NCI-H526 treated with DMSO at 0.1 percent for 48 hours (cell line): ENCODE measurements at regions not wholly inside any gene's neighbourhood (a gene's known extent, or its start where the extent isn't known, plus 50 kb on each side); places are given as distances from the start of the nearest gene placed in this dataset.
A peak's percentile ranks its signal among the peaks of the same experiment; 100 is the strongest.
"Not testable (repeated sequence)": the region's sequence is repeated elsewhere in the genome, so short reads cannot be mapped to it uniquely, and the experiment has no call there.

Experiments used
- DNase-seq: peaks from one replicate; lab custom pipeline; 2025; lab: John Stamatoyannopoulos, UW

DNA sequence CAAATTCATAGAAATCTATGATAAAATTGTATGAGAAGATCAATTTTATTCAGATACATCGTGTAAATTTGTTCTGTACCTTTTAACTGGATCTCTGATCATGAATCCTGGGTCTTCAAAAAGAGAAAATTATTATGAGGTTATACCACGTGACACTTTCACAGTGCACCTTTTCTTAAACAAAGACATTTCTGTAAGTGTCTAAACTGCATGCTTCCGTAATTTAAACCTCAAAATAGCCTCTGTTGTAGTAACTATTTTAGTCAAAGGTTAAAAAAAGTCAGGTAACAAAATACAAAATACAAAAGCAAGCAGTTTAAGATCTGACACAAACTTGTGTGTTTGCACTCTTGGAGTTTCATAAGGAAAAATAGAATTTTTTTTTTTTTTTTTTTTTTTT is 171.3 kb downstream of the SPIN4 start:
- DNase-seq = not testable (repeated sequence)

DNA sequence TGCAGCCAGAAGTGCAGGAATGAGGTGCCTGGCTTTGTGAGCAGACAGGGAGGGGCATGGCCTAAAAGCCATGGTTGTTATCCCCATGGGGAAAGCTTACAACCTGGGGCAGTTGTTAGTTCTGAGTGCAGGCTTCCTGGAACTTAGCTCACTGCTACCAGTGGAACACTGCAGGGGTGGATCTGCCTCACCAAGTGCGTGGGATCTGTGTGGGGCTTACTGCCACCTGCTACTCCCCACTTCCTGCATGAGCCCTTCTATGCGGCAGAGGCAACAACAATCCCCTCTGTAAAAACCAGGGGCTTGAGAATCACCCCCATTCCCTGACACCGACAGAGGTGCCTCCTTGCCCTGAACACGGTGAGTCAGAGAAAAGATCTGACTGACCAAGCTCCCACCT is 174.6 kb downstream of the SPIN4 start:
- not testable (repeated sequence) for DNase-seq

DNA sequence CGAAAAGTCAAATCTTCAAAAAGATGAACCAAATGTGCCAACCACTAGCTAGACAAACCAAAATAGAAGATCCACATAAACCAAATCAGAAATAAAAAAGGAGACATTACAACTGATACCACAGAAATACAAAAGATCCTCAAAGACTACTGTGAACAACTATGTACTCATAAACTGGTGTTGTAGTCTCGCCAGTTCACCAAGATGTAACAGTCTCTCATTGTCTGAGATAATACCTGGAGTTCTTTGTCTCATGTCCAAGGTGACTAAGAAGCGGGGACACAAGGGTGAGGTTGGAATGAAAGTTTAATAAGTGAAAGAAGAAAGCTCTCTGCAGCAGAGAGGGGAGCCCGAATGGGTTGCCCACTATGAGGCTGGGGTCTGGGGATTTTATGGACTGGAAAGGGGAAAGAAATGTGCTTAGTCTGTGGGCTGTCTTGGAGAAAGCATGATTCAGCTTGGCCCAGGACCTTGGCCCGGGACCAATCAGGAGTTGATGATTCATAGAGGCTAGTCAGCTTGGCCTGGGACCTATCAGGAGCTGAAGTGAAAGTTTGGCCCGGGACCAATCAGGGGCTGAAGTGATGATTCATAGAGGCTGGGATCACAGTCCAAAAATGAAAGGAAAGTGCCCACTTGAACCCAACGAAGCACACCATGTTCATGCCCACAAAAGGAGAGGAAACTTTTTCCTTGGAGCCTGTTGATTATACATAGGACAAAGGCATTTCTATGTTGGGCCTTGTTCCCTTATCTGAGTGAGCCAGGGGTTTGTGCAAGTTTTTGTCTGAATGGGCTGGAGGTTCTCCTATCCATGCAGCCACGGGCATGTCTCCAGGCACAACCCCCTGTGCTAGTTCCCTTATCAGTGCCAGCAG is 177.1 kb downstream of the SPIN4 start:
- DNase-seq = not testable (repeated sequence)

GRCh38 chrX:63169416-63169815 is 181.7 kb downstream of the SPIN4 start:
- not testable (repeated sequence) for DNase-seq

GRCh38 chrX:63168949-63169348 is 182.2 kb downstream of the SPIN4 start:
- not testable (repeated sequence) for DNase-seq

DNA sequence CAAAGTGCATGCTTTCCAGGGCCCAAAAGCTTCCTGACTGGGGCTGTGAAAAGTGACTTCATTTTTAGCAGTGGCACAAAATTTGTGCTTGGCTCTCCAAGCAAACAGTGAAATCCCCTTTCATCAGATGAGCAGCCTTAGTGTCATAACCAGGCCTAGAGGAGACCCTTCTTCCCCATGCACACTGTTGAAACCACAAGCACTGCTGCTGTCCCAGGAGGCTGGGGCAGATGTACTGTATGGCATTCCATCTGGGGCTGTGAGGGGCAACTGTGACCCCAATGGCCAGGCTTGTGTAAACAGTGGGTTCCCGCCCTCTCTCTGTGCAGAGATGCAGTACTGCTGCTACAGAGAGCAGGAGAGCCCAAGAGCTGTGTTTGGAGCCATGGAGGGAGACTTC is 184.1 kb downstream of the SPIN4 start:
- DNase-seq = not testable (repeated sequence)

- not testable (repeated sequence) for DNase-seq
Observed at GRCh38 chrX:63160994-63161393, 190.1 kb downstream of the SPIN4 start.

- not testable (repeated sequence) for DNase-seq
Observed at GRCh38 chrX:63160340-63160739, 190.8 kb downstream of the SPIN4 start.

GRCh38 chrX:63145526-63145925 is 205.6 kb downstream of the SPIN4 start:
- not testable (repeated sequence) for DNase-seq

GRCh38 chrX:63142588-63142987 is 208.5 kb downstream of the SPIN4 start:
- not testable (repeated sequence) for DNase-seq

DNA sequence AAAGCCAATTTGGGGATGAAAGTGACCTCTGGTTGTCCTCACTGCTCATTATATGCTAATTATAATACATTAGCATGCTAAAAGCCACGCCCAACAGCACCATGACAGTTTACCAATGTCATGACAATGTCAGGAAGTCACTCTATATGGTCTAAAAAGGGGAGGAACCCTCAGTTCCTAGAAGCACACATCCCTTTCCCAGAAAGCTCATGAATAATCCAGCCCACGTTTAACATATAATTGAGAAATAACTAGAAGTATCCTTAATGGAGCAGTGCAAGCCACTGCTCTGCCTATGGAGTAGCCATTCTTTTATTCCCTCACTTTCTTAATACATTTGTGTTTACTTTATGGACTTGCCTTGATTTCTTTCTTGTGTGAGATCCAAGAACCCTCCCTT is 215.3 kb downstream of the SPIN4 start:
- DNase-seq = not testable (repeated sequence)

DNA sequence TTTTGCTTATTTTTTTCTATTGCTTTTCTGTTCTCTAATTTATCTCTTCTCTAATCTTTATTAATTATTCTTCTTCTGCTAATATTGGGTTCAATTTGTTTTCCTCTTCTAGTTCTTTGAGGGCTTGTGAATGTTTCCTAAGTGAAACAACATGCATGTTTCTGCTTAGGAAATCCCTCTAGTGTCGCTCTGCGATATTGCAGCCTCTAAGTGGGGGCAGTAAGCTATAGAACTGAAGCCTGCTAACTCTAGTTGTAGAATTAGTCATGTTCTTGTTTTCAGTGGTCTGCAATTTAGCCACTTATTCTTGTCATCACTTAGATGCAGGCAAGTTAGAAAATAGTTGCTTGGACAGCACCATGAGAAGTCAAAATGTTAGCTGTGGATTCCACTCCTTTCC is 222.6 kb downstream of the SPIN4 start:
- peak; percentile 8 for DNase-seq

GRCh38 chrX:63115196-63115595 is 235.9 kb downstream of the SPIN4 start:
- no peak for DNase-seq

DNA sequence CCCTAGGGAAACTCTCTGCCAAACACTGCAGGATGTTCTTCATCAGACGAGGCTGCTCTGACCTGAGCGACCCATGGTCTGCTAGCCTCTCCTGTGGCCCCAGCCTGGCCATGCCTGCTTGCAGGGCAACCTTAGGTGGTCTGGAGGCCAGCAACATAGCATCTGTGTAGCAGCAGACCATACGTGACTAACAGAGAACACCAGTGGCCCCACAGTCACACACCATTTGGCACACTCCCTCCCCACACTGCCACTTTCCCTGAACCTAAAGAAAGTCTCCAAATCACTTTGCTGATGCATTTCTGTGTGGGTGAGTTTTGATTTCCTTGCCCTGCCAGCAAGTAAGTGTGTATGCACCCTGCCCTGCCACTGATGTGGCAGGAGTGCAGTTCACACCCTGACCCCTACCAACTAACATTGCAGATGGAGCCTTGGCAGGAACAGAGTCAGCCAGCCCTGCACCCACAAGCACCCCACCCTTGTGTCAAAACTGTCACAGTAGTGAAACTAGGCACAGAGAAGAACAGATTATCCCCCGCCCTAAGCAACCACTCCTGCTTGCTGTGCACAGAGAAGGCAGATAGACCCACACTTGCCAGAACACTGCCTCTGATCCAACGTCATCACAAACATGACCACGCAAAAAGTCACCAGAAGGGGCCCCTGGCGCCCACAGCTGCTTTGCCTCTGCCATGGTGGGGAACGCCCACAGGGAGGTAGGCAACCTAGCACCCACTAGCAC is 249.1 kb downstream of the SPIN4 start:
- no peak for DNase-seq

DNA sequence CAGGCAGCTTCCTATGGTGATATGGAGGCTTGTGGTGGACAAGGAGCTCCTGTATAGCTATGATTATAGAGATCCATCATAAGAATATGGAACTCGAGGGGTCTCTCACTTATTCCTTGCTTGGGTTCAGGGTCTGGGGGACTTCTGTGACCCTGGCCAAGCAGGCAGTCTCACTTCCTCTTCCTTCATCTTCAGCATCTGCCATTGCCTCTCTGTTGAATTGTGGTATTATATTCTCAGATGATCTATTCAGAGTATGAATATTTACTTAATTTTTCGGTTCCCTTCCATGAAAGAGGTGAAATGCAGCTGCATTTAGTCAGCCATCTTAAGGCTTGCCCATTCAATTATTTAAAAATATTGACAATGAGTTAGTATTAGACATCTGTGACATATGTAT is 292.9 kb downstream of the SPIN4 start:
- DNase-seq = no peak

GRCh38 chrX:63050225-63050624 is 300.9 kb downstream of the SPIN4 start:
- no peak for DNase-seq

DNA sequence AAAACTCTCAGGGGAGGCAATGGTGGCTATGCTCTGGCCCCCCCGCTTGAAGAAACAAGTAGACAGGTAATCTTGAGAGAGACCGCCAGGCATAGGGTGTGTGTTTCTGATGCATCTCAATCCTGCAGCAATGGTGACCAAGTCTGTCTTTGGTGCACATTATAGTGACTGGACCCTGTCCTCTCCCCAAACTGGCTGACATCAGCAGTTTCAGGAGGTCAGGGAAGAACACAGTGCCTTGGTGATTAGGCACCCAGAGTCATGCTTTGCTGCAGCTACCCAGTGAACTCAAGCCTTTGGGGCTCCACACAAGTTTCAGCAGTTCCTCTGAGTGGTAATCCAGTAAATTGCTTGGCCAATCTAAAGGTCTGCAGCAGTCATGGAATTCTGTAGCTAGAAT is 318.3 kb downstream of the SPIN4 start:
- no peak for DNase-seq

GRCh38 chrX:63013549-63013948 is 337.6 kb downstream of the SPIN4 start:
- DNase-seq = no peak

- no peak for DNase-seq
Observed at GRCh38 chrX:63012574-63012973, 338.6 kb downstream of the SPIN4 start.

DNA sequence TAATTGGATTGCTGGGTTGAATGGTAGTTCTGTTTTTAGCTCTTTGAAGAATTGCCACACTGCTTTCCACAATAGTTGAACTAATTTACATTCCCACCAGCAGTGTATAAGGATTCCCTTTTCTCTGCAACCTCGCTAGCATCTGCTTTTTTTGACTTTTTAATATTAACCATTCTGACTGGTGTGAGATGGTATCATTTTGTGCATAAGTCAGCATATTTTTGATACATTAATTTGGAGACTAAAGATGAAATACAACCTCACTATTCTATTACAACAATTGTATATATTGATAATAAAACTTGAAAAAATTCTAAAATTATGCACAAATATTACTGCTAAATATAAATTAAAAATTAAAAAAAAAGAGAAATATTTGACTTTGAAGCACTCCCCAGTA is 350.9 kb downstream of the SPIN4 start:
- DNase-seq = not testable (repeated sequence)
